Naive thymus-derived CD8-positive, alpha-beta T cell (primary cell): ENCODE measurements at regions not wholly inside any gene's neighbourhood (a gene's known extent, or its start where the extent isn't known, plus 50 kb on each side); places are given as distances from the start of the nearest gene placed in this dataset.
A peak's percentile ranks its signal among the peaks of the same experiment; 100 is the strongest.
"Not testable (repeated sequence)": the region's sequence is repeated elsewhere in the genome, so short reads cannot be mapped to it uniquely, and the experiment has no call there.

Source experiments
- ATAC-seq, 2 donors: fragments of 150-1000 bp; cut with Tn5 transposase in 1 of 2; sonication (Bioruptor Pico), chemical (Tn5 transposase) in 1 of 2; 1 replicate in 1 of 2; 2 replicates in 1 of 2; pipeline ENCODE4 v1.10.0; 2021; ENCODE audit warnings: mild to moderate bottlenecking in 2 of 2, moderate library complexity in 2 of 2
- POLR2A ChIA-PET: fragments of 350-600 bp; sonication (Branson Sonifier 250); formaldehyde crosslinking; loops from one replicate; lab custom pipeline; 2021; ENCODE audit warnings: antibody characterized with exemption; lab: Charles Lee
- DNase-seq, 10 donors: peaks; one replicate each; pipeline versions ENCODE4 v3.0.0 to v3.0.0-alpha.2; 2020 to 2022
- H3K27ac Mint-ChIP-seq, 10 donors: one replicate each; pipeline ENCODE4 v1.8.0; 2020 to 2022; ENCODE audit warnings: mild to moderate bottlenecking in 10 of 10, mixed read lengths in 10 of 10, moderate library complexity in 4 of 10, inconsistent platforms in 1 of 10
- H3K27me3 Mint-ChIP-seq, 5 donors: one replicate each; pipeline ENCODE4 v1.8.0; 2021 to 2022; ENCODE audit warnings: mixed read lengths in 5 of 5
- H3K36me3 Mint-ChIP-seq, 3 donors: one replicate each; pipeline ENCODE4 v1.8.0; 2020 to 2022; ENCODE audit warnings: mixed read lengths in 3 of 3, mild to moderate bottlenecking in 2 of 3, inconsistent platforms in 1 of 3
- H3K4me1 Mint-ChIP-seq, 4 donors: one replicate each; pipeline ENCODE4 v1.8.0; 2021 to 2022; ENCODE audit warnings: mixed read lengths in 4 of 4
- H3K4me3 Mint-ChIP-seq, 10 donors: one replicate each; pipeline ENCODE4 v1.8.0; 2020 to 2022; ENCODE audit warnings: mild to moderate bottlenecking in 10 of 10, mixed read lengths in 10 of 10, moderate library complexity in 6 of 10, inconsistent platforms in 1 of 10
- H3K9me3 Mint-ChIP-seq, 9 donors: one replicate each; pipeline ENCODE4 v1.8.0; 2020 to 2022; ENCODE audit warnings: mixed read lengths in 9 of 9, mild to moderate bottlenecking in 3 of 9, inconsistent platforms in 1 of 9, moderate library complexity in 1 of 9

DNA sequence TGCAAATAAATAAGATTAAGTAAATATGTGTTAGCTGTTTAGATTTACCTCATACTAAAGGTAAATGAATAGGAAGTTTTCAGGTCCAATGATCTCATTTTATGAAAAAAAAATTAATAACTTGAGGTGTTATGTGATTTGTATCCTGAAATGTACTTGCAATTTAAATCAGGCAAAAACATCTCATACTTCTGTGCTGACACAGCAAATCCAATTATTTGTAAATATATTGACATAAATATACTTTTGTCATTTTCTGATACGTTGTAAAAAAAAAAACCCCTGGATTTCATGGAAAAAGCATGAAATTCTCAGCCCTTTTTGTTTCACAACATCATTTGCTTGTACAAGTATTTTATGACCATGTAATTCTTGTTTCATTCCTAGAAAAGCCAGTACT lies 184.1 kb upstream of the NCAM2 start:
- DNase-seq (no peak), ATAC-seq (no peak)
- H3K36me3 Mint-ChIP-seq, result no peaks in the 10 kb centered on the region
- no peak overlapping the region for H3K4me3 Mint-ChIP-seq
- POLR2A ChIA-PET, result no interaction called here
- peaks cover 0 to 24% (median 3%) of the 10 kb centered on the region in 9 donors for H3K9me3 Mint-ChIP-seq
- no peaks in the 10 kb centered on the region for H3K4me1 Mint-ChIP-seq
- H3K27me3 Mint-ChIP-seq, result no peaks in the 10 kb centered on the region
- no peak overlapping the region for H3K27ac Mint-ChIP-seq

DNA sequence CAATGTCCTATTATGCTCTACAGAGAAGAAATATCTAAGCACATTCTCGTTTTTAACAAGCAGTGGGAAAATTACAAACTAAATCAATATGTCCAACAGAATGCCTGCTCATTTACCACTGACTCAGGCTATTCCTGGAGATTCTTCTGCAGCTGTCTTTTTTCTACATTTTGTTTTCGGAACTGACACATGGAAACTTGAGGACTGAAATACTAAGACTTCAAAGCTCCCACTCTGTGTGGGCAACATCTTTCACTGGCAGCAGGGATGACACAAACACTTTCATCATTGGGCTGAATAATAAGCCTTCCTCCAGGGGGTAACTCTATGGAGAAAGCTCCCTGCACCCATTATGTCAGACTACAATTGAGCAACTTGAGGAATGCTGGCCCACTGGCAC lies 175.5 kb upstream of the NCAM2 start:
- Mint-ChIP-seq H3K36me3 (no peaks in the 10 kb centered on the region), H3K27me3 (no peaks in the 10 kb centered on the region), H3K4me3 (no peak overlapping the region), H3K9me3 (peaks cover 0 to 19% (median 1%) of the 10 kb centered on the region in 9 donors), H3K27ac (peak overlapping the region in 1 of 10 donors; percentile 48), H3K4me1 (no peaks in the 10 kb centered on the region)
- DNase-seq (no peak), ATAC-seq (no peak)
- POLR2A ChIA-PET, result no interaction called here

DNA sequence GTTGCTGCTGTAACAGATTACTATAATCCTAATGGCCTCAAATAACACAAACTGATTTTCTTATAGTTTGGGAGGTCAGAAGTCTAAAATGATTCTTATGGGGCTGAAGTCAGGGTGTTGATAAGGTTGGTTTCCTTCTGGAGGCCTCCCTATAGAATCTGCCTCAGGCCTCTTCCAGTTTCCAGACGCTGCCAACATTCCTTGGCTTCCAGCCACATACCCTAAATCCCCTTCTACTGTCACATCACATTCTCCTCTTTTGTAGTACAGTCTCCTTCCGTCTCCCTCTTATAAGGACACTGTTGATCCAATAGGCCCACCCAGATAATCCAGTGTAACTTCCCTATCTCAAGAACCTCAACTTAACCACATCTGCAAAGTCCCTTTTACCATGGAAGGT lies 145.3 kb upstream of the NCAM2 start:
- Mint-ChIP-seq H3K4me3 (no peak overlapping the region), H3K27ac (no peak overlapping the region), H3K27me3 (no peaks in the 10 kb centered on the region), H3K4me1 (no peaks in the 10 kb centered on the region), H3K9me3 (peaks cover 0 to 16% (median 2%) of the 10 kb centered on the region in 9 donors), H3K36me3 (no peaks in the 10 kb centered on the region)
- POLR2A ChIA-PET, result no interaction called here
- DNase-seq (no peak), ATAC-seq (no peak)

DNA sequence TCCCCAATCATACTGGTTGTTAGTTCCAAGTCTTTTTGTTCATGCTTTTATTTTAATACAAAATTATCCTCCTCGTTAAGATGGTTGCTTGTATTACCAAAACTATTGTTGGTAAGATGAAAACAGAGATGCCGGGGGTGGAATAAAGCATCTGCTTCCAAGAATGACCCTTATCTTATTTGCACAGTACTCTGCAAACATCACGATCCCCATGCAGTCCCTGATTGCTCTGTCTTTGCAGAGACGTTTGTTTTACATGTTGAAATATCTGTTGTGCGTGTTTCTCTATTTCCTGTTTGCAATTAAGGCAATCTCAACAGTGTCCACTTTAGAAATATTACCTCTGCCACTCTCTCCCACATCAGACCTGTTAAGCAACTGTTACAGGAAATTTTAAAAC lies 141.3 kb upstream of the NCAM2 start:
- Mint-ChIP-seq H3K9me3 (peaks cover 0 to 17% (median 3%) of the 10 kb centered on the region in 9 donors), H3K4me1 (no peaks in the 10 kb centered on the region), H3K27me3 (no peaks in the 10 kb centered on the region), H3K27ac (no peak overlapping the region), H3K4me3 (no peak overlapping the region), H3K36me3 (no peaks in the 10 kb centered on the region)
- POLR2A ChIA-PET, result no interaction called here
- DNase-seq (no peak), ATAC-seq (no peak)

- no peaks in the 10 kb centered on the region for H3K36me3 Mint-ChIP-seq
- no peak overlapping the region for H3K4me3 Mint-ChIP-seq
- H3K27me3 Mint-ChIP-seq, result no peaks in the 10 kb centered on the region
- ATAC-seq, result no peak
- H3K4me1 Mint-ChIP-seq, result no peaks in the 10 kb centered on the region
- H3K9me3 Mint-ChIP-seq, result peaks cover 0 to 6% (median 0%) of the 10 kb centered on the region in 9 donors
- no peak for DNase-seq
- no peak overlapping the region for H3K27ac Mint-ChIP-seq
- POLR2A ChIA-PET, result no interaction called here
These were observed 124.0 kb upstream of the NCAM2 start for GRCh38 chr21:20874202-20874601.

DNA sequence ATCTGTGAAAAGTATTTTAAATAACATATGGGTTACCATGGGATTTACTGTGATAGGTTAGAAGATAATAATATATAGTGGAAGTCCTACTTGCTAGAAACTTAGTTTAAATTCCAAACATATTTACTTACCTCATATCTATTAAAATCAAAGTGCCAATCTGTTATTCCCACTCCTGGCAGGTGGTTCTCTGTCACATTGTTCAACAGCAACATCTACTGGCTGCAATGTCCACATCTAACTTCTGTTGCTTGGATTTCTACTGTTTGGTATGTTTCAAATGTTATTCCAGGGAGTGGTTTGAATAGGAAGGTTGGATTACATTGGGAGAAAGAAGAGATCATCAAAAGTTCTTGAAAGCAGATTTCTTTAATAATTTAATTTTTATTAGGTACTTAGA lies 122.5 kb upstream of the NCAM2 start:
- ATAC-seq (no peak), DNase-seq (no peak)
- H3K9me3 Mint-ChIP-seq, result peaks cover 0 to 6% (median 0%) of the 10 kb centered on the region in 9 donors
- no peak overlapping the region for H3K4me3 Mint-ChIP-seq
- no peaks in the 10 kb centered on the region for H3K27me3 Mint-ChIP-seq
- no peaks in the 10 kb centered on the region for H3K4me1 Mint-ChIP-seq
- POLR2A ChIA-PET, result no interaction called here
- no peak overlapping the region for H3K27ac Mint-ChIP-seq
- H3K36me3 Mint-ChIP-seq, result no peaks in the 10 kb centered on the region

DNA sequence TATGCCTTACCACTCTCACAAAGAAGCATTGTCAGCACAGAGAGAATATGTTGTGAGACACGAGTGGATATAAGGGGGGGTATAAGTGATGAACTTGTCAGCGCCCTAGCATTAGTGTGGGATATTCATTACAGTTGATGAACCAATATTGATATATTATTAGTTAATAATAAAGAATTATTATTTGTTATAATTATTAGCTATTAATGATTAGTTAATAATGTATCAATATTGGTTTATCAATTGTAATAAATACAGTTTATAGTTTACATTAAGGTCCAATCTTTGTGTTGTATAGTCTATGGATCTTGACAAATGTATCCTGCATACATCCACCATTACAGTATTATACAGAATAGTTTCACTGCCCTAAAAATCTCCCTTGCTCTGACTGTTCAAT lies 120.2 kb upstream of the NCAM2 start:
- Mint-ChIP-seq H3K4me3 (no peak overlapping the region), H3K27me3 (no peaks in the 10 kb centered on the region), H3K9me3 (peaks cover 0 to 6% (median 0%) of the 10 kb centered on the region in 9 donors), H3K27ac (no peak overlapping the region), H3K36me3 (no peaks in the 10 kb centered on the region), H3K4me1 (no peaks in the 10 kb centered on the region)
- DNase-seq, result no peak
- no peak for ATAC-seq
- POLR2A ChIA-PET, result no interaction called here

GRCh38 chr21:20882462-20883407 lies 115.5 kb upstream of the NCAM2 start:
- DNase-seq (no peak), ATAC-seq (no peak)
- Mint-ChIP-seq H3K4me3 (no peak overlapping the region), H3K9me3 (peaks cover 0 to 3% (median 0%) of the 10 kb centered on the region in 9 donors), H3K27ac (no peak overlapping the region), H3K27me3 (no peaks in the 10 kb centered on the region), H3K36me3 (no peaks in the 10 kb centered on the region), H3K4me1 (no peaks in the 10 kb centered on the region)
- POLR2A ChIA-PET, result no interaction called here

GRCh38 chr21:20883408-20883800 lies 114.8 kb upstream of the NCAM2 start:
- no peak for ATAC-seq
- Mint-ChIP-seq H3K4me1 (no peaks in the 10 kb centered on the region), H3K9me3 (peaks cover 0 to 3% (median 0%) of the 10 kb centered on the region in 9 donors), H3K27ac (no peak overlapping the region), H3K4me3 (no peak overlapping the region), H3K36me3 (no peaks in the 10 kb centered on the region), H3K27me3 (no peaks in the 10 kb centered on the region)
- DNase-seq, result no peak
- POLR2A ChIA-PET, result no interaction called here

DNA sequence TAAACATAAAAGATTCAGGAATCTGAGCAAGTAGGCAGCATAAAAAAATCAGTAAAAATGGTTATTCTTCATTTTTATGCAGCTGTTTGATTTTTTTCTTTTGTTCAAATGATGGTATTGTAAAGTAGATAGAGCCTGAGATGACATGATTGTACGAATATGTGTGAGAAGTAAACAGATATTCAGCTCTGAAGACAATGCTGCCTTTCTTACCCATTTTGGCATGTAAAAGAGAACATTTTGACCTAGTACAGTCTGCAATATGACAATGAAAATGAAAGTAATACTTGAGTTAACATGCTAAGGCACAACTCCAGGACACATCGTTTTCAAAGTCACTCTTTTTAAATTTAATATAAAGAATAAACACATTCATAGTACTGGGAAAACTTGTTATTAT lies 95.7 kb upstream of the NCAM2 start:
- H3K36me3 Mint-ChIP-seq, result no peaks in the 10 kb centered on the region
- no peak overlapping the region for H3K4me3 Mint-ChIP-seq
- DNase-seq, result no peak
- ATAC-seq, result no peak
- POLR2A ChIA-PET, result no interaction called here
- H3K4me1 Mint-ChIP-seq, result no peaks in the 10 kb centered on the region
- H3K27ac Mint-ChIP-seq, result no peak overlapping the region
- no peaks in the 10 kb centered on the region for H3K27me3 Mint-ChIP-seq
- peaks cover 0 to 6% (median 0%) of the 10 kb centered on the region in 9 donors for H3K9me3 Mint-ChIP-seq

- H3K4me3 Mint-ChIP-seq, result no peak overlapping the region
- POLR2A ChIA-PET, result no interaction called here
- no peaks in the 10 kb centered on the region for H3K4me1 Mint-ChIP-seq
- H3K27ac Mint-ChIP-seq, result no peak overlapping the region
- ATAC-seq, result no peak
- H3K9me3 Mint-ChIP-seq, result peaks cover 0 to 6% (median 0%) of the 10 kb centered on the region in 9 donors
- no peak for DNase-seq
- no peaks in the 10 kb centered on the region for H3K27me3 Mint-ChIP-seq
- no peaks in the 10 kb centered on the region for H3K36me3 Mint-ChIP-seq
These were observed 95.2 kb upstream of the NCAM2 start for GRCh38 chr21:20902998-20903397.

- POLR2A ChIA-PET, H3K4me3 Mint-ChIP-seq, H3K36me3 Mint-ChIP-seq, H3K27ac Mint-ChIP-seq, DNase-seq, H3K4me1 Mint-ChIP-seq, ATAC-seq, H3K27me3 Mint-ChIP-seq: not testable (repeated sequence)
- peaks cover 0 to 28% (median 6%) of the 10 kb centered on the region in 9 donors for H3K9me3 Mint-ChIP-seq
These were observed 70.7 kb upstream of the NCAM2 start for GRCh38 chr21:20927555-20927954.

DNA sequence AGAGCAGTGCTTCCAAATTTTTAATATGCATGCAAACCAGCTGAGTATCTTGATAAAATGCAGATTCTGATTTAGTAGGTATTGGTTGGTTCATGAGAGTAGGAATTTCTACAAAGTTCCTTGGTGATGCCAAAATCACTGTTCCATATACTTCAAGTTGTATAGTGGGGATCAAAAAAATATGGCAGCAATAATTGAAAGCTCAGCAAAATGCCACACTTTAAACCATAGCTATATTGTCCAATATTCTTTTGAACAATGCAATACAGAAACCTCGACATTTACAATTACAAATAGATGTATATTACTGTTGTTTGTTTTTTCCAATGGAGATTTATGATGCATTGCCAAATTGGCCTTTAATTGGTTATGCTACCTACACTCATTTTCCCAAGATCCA lies 55.7 kb upstream of the NCAM2 start:
- no peak for ATAC-seq
- no peak overlapping the region for H3K4me3 Mint-ChIP-seq
- no peaks in the 10 kb centered on the region for H3K36me3 Mint-ChIP-seq
- H3K27ac Mint-ChIP-seq, result no peak overlapping the region
- peaks cover 0 to 10% (median 2%) of the 10 kb centered on the region in 9 donors for H3K9me3 Mint-ChIP-seq
- DNase-seq, result no peak
- H3K27me3 Mint-ChIP-seq, result no peaks in the 10 kb centered on the region
- H3K4me1 Mint-ChIP-seq, result no peaks in the 10 kb centered on the region
- POLR2A ChIA-PET, result no interaction called here

GRCh38 chr21:20943561-20943997 lies 54.6 kb upstream of the NCAM2 start:
- DNase-seq (no peak), ATAC-seq (no peak)
- Mint-ChIP-seq H3K4me1 (no peaks in the 10 kb centered on the region), H3K27ac (no peak overlapping the region), H3K27me3 (no peaks in the 10 kb centered on the region), H3K4me3 (no peak overlapping the region), H3K36me3 (no peaks in the 10 kb centered on the region), H3K9me3 (peaks cover 0 to 10% (median 2%) of the 10 kb centered on the region in 9 donors)
- POLR2A ChIA-PET, result no interaction called here
